ENCODE measurements at regions not wholly inside any gene's neighbourhood (a gene's known extent, or its start where the extent isn't known, plus 50 kb on each side); places are given as distances from the start of the nearest gene placed in this dataset.

DNA sequence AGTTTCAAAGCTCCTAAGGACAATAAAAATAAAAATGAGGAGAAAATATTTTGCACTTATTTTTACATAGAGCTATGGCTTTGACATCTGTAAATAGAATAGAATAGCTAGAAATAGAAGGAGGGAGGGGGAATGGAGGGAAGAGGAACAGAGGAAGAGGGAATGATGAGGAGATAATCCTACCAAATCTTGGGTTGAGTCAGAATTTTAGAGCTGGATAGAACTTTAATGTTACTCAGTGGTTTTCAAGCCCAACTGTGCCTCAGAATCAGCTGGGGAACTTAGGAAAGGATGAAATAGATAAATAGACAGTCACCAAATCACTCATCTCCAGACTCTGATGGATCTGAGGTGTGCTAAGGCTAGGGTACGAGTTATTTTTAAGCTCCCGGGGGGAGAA is 190.3 kb upstream of the FREM1 start:
- no peak for TF ChIP-seq RFX5 (IDR thresholded peaks at IDR 0.05; ENCODE audit: borderline replicate concordance, low read depth, low read length)
- TF ChIP-seq SUZ12 (IDR thresholded peaks at IDR 0.05; ENCODE audit: low read length): no peak
- TF ChIP-seq EZH2 (IDR thresholded peaks at IDR 0.05; ENCODE audit: low read depth, low read length, severe bottlenecking): no peak
- TF ChIP-seq, protein P1, sequence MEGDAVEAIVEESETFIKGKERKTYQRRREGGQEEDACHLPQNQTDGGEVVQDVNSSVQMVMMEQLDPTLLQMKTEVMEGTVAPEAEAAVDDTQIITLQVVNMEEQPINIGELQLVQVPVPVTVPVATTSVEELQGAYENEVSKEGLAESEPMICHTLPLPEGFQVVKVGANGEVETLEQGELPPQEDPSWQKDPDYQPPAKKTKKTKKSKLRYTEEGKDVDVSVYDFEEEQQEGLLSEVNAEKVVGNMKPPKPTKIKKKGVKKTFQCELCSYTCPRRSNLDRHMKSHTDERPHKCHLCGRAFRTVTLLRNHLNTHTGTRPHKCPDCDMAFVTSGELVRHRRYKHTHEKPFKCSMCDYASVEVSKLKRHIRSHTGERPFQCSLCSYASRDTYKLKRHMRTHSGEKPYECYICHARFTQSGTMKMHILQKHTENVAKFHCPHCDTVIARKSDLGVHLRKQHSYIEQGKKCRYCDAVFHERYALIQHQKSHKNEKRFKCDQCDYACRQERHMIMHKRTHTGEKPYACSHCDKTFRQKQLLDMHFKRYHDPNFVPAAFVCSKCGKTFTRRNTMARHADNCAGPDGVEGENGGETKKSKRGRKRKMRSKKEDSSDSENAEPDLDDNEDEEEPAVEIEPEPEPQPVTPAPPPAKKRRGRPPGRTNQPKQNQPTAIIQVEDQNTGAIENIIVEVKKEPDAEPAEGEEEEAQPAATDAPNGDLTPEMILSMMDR (IDR thresholded peaks at IDR 0.05; ENCODE audit: control extremely low read depth in 1 of 3, insufficient read depth in 1 of 3, low read depth in 1 of 3, low read length in 3 of 3): no peak
- TF ChIP-seq POLR2A (IDR thresholded peaks at IDR 0.05; ENCODE audit: control extremely low read depth in 1 of 2, low read depth in 2 of 2, low read length in 2 of 2): no peak
- TF ChIP-seq USF2 (IDR thresholded peaks at IDR 0.05; ENCODE audit: low read length): no peak
- TF ChIP-seq CEBPB (IDR thresholded peaks at IDR 0.05; ENCODE audit: low read depth, low read length): no peak
- TF ChIP-seq BRCA1 (IDR thresholded peaks at IDR 0.05; ENCODE audit: low read depth, low read length): no peak
- TF ChIP-seq TAF7 (optimal IDR thresholded peaks at IDR 0.05; ENCODE audit: borderline replicate concordance, low read depth, low read length): no peak
- TF ChIP-seq TBP (IDR thresholded peaks at IDR 0.05; ENCODE audit: low read depth, low read length): no peak
- no peak for TF ChIP-seq POLR2AphosphoS5 (IDR thresholded peaks at IDR 0.05; ENCODE audit: low read depth, low read length)
- no peak for TF ChIP-seq YY1 (IDR thresholded peaks at IDR 0.05; ENCODE audit: low read depth, low read length)
- TF ChIP-seq TAF1 (IDR thresholded peaks at IDR 0.05; ENCODE audit: low read depth, low read length): no peak
- TF ChIP-seq GTF2F1 (IDR thresholded peaks at IDR 0.05; ENCODE audit: borderline replicate concordance, low read depth, low read length): no peak
